ENCODE measurements at regions not wholly inside any gene's neighbourhood (a gene's known extent, or its start where the extent isn't known, plus 50 kb on each side); places are given as distances from the start of the nearest gene placed in this dataset.

DNA sequence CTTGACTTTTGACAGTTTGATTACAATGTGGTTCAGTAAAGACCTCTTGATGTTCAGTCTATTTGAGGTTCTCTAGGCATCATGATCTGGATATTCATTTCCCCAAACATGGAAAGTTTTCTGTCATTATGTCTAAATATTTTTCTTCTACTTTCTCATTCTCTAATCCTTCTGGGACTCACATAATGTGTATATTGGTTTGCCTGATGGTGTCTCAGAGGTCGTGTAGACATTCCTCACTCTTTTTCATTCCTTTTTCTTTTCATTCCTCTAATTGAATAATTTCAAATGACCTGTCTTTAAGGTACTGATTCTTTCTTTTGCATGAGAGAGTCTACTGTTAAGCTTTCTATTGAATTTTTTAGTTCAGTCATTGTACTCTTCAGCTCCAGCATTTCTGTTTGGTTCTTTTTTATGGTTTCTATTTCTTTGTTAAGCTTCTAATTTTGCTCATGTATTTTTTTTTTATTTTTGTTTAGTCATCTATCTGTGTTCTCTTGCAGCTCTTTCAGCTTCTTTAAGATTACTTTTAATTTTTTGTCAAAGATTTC lies 158.4 kb downstream of the GDAP2 start:
- Histone ChIP-seq H3K9me3 (ENCODE audit: insufficient read depth, low read length, severe bottlenecking) (peaks cover 34% of the 10 kb centered on the region), H3K4me2 (ENCODE audit: insufficient read depth, low read length) (no peak overlapping the region), H3K27me3 (ENCODE audit: insufficient read depth, low read length, poor library complexity) (no peaks in the 10 kb centered on the region), H3K9ac (ENCODE audit: low read depth, low read length) (no peak overlapping the region), H3K4me3 (ENCODE audit: low read depth in 1 of 2, low read length in 2 of 2) (no peak overlapping the region), H3K36me3 (ENCODE audit: insufficient read depth, low read length) (no peaks in the 10 kb centered on the region), H3K79me2 (ENCODE audit: insufficient read depth, low read length) (no peaks in the 10 kb centered on the region), H3K4me1 (ENCODE audit: insufficient read depth, low read length) (no peaks in the 10 kb centered on the region), H3K27ac (ENCODE audit: low read length) (no peak overlapping the region), H4K20me1 (ENCODE audit: insufficient read depth, low read length) (no peaks in the 10 kb centered on the region), H2AFZ (ENCODE audit: low read depth, low read length) (no peak overlapping the region)
- ATAC-seq (ENCODE audit: insufficient read depth, low read depth) (no peak), DNase-seq (no peak)
- TF ChIP-seq CTCF (IDR thresholded peaks at IDR 0.05; ENCODE audit: borderline replicate concordance, extremely low read depth, low read length, poor library complexity, severe bottlenecking) (no peak), EZH2 (IDR thresholded peaks at IDR 0.05; ENCODE audit: borderline replicate concordance, low read depth, low read length, severe bottlenecking) (no peak)

- Histone ChIP-seq H3K79me2 (ENCODE audit: insufficient read depth, low read length) (no peaks in the 10 kb centered on the region), H3K9me3 (ENCODE audit: insufficient read depth, low read length, severe bottlenecking) (no peaks in the 10 kb centered on the region), H2AFZ (ENCODE audit: low read depth, low read length) (no peak overlapping the region), H3K36me3 (ENCODE audit: insufficient read depth, low read length) (no peaks in the 10 kb centered on the region), H3K9ac (ENCODE audit: low read depth, low read length) (no peak overlapping the region), H3K4me1 (ENCODE audit: insufficient read depth, low read length) (peaks cover under 1% of the 10 kb centered on the region), H3K4me3 (ENCODE audit: low read depth in 1 of 2, low read length in 2 of 2) (no peak overlapping the region), H3K4me2 (ENCODE audit: insufficient read depth, low read length) (no peak overlapping the region), H3K27me3 (ENCODE audit: insufficient read depth, low read length, poor library complexity) (no peaks in the 10 kb centered on the region), H4K20me1 (ENCODE audit: insufficient read depth, low read length) (no peaks in the 10 kb centered on the region), H3K27ac (ENCODE audit: low read length) (no peak overlapping the region)
- TF ChIP-seq CTCF (IDR thresholded peaks at IDR 0.05; ENCODE audit: borderline replicate concordance, extremely low read depth, low read length, poor library complexity, severe bottlenecking) (no peak), EZH2 (IDR thresholded peaks at IDR 0.05; ENCODE audit: borderline replicate concordance, low read depth, low read length, severe bottlenecking) (no peak)
- no peak for ATAC-seq (ENCODE audit: insufficient read depth, low read depth)
- no peak for DNase-seq
These were observed 150.1 kb downstream of the GDAP2 start for GRCh38 chr1:117779364-117779763.

- H2AFZ ChIP-seq (ENCODE audit: low read depth, low read length): no peak overlapping the region
- no peaks in the 10 kb centered on the region for H3K36me3 ChIP-seq (ENCODE audit: insufficient read depth, low read length)
- TF ChIP-seq EZH2 (IDR thresholded peaks at IDR 0.05; ENCODE audit: borderline replicate concordance, low read depth, low read length, severe bottlenecking) (no peak), CTCF (IDR thresholded peaks at IDR 0.05; ENCODE audit: borderline replicate concordance, extremely low read depth, low read length, poor library complexity, severe bottlenecking) (no peak)
- H3K4me1 ChIP-seq (ENCODE audit: insufficient read depth, low read length): peaks cover 10% of the 10 kb centered on the region
- H3K9ac ChIP-seq (ENCODE audit: low read depth, low read length): no peak overlapping the region
- no peak for DNase-seq
- H4K20me1 ChIP-seq (ENCODE audit: insufficient read depth, low read length): no peaks in the 10 kb centered on the region
- no peaks in the 10 kb centered on the region for H3K79me2 ChIP-seq (ENCODE audit: insufficient read depth, low read length)
- no peak overlapping the region for H3K27ac ChIP-seq (ENCODE audit: low read length)
- no peak for ATAC-seq (ENCODE audit: insufficient read depth, low read depth)
- no peaks in the 10 kb centered on the region for H3K27me3 ChIP-seq (ENCODE audit: insufficient read depth, low read length, poor library complexity)
- no peak overlapping the region for H3K4me2 ChIP-seq (ENCODE audit: insufficient read depth, low read length)
- H3K9me3 ChIP-seq (ENCODE audit: insufficient read depth, low read length, severe bottlenecking): no peaks in the 10 kb centered on the region
- H3K4me3 ChIP-seq (ENCODE audit: low read depth in 1 of 2, low read length in 2 of 2): no peak overlapping the region
These were observed 148.5 kb downstream of the GDAP2 start for GRCh38 chr1:117780687-117781475.

Data from DND-41 (cell line).